Upper lobe of right lung (tissue), 1 donor: ENCODE measurements at regions not wholly inside any gene's neighbourhood (a gene's known extent, or its start where the extent isn't known, plus 50 kb on each side); places are given as distances from the start of the nearest gene placed in this dataset.

Source experiments
- ATAC-seq: fragments of 200-7000 bp; cut with Tn5 transposase; one replicate; pipeline ENCODE4 v1.9.1; 2020; ENCODE audit warnings: mild to moderate bottlenecking, moderate library complexity
- DNase-seq: peaks from one replicate; pipeline ENCODE4 v3.0.0-alpha.2; 2020
- H3K27ac ChIP-seq: fragments of 200-600 bp; one replicate; pipeline ENCODE4 v1.8.0; 2022
- H3K27me3 ChIP-seq: fragments of 200-600 bp; one replicate; pipeline ENCODE4 v1.8.0; 2022; ENCODE audit warnings: mild to moderate bottlenecking
- H3K36me3 ChIP-seq: fragments of 200-600 bp; one replicate; pipeline ENCODE4 v1.8.0; 2022
- H3K4me1 ChIP-seq: fragments of 200-600 bp; one replicate; pipeline ENCODE4 v1.8.0; 2022
- H3K4me3 ChIP-seq: fragments of 200-600 bp; one replicate; pipeline ENCODE4 v1.8.0; 2022; ENCODE audit warnings: mild to moderate bottlenecking
- H3K9me3 ChIP-seq: fragments of 200-600 bp; one replicate; pipeline ENCODE4 v1.8.0; 2022
- intact Hi-C: fragments of 100-400 bp; cut with DNase I; formaldehyde crosslinking; loops from one replicate; pipeline ENCODE4 v1.11.0; 2022
- TF ChIP-seq, protein P1 (sequence below): fragments of 200-600 bp; IDR thresholded peaks from one replicate; pipeline ENCODE4 v1.8.0; 2022; ENCODE audit warnings: antibody characterized with exemption
- donor health status: DM: no; HTN: yes; CAD: no; lungs with severe emphysema.

DNA sequence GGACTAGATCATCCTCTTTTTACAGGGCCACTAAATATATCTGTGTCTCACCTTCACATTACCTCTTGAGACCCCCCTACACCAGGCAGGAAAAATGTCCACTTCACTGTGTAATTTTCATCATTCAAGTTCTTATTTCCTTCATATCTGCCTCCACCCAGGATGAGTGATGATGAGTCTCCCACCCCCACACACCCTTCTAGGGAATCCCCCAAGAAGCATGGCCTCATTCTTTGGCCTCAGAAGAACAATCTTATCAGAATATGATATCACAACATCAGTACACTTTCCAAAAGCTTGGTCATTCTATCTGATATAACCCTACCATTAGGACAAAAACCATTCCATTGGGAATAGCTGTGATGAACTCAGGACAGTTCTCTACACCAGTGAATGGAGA, 170.3 kb upstream of the DUSP10 start:
- Histone ChIP-seq H3K4me3 (no peak overlapping the region), H3K9me3 (no peaks in the 10 kb centered on the region), H3K27ac (no peak overlapping the region), H3K36me3 (no peaks in the 10 kb centered on the region), H3K4me1 (no peaks in the 10 kb centered on the region), H3K27me3 (no peaks in the 10 kb centered on the region)
- DNase-seq = no peak
- TF ChIP-seq, protein P1, sequence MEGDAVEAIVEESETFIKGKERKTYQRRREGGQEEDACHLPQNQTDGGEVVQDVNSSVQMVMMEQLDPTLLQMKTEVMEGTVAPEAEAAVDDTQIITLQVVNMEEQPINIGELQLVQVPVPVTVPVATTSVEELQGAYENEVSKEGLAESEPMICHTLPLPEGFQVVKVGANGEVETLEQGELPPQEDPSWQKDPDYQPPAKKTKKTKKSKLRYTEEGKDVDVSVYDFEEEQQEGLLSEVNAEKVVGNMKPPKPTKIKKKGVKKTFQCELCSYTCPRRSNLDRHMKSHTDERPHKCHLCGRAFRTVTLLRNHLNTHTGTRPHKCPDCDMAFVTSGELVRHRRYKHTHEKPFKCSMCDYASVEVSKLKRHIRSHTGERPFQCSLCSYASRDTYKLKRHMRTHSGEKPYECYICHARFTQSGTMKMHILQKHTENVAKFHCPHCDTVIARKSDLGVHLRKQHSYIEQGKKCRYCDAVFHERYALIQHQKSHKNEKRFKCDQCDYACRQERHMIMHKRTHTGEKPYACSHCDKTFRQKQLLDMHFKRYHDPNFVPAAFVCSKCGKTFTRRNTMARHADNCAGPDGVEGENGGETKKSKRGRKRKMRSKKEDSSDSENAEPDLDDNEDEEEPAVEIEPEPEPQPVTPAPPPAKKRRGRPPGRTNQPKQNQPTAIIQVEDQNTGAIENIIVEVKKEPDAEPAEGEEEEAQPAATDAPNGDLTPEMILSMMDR = no peak
- intact Hi-C loops = no loop called here
- no peak for ATAC-seq

DNA sequence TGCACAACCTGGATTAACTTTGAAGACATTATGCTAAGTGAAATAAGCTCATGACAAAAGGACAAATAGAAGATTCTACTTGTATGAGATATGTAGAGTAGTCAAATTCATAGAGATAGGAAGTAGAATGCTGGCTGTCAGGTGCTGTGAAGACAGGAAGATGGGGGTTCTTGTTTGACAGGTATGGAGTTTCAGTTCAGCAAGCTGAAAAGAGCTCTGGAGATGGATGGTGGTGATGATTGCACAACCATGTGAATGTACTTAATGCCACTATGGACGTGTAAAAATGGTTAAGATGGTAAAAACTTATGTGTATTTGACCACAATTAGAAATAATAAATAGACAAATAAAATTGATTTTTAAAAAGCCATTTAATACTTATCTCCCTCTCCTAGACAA, 169.8 kb upstream of the DUSP10 start:
- H3K27ac ChIP-seq = no peak overlapping the region
- H3K4me3 ChIP-seq = no peak overlapping the region
- H3K4me1 ChIP-seq = no peaks in the 10 kb centered on the region
- no peaks in the 10 kb centered on the region for H3K27me3 ChIP-seq
- TF ChIP-seq, protein P1 = no peak
- H3K9me3 ChIP-seq = no peaks in the 10 kb centered on the region
- DNase-seq = no peak
- intact Hi-C loops = no loop called here
- H3K36me3 ChIP-seq = no peaks in the 10 kb centered on the region
- no peak for ATAC-seq

DNA sequence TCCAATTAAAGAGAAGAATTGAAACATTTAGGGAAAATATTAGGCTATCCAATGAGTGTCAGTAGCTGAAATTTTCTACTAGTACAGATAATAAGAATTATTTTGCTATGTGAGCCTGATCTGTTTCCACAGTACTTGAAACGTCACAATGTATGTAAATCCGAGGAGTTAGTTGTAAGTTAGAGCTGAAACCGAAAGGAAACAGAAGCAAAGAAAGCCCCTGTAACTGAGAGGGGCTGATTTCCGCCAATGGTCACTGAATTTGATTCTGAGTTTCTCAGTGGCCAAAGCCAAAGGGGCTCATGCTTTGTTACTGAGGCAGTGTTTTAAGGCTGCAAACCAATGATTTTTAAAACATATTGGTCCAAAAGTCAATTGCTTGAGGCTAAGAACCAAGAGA, 168.3 kb upstream of the DUSP10 start:
- Histone ChIP-seq H3K9me3 (no peaks in the 10 kb centered on the region), H3K4me1 (no peaks in the 10 kb centered on the region), H3K27ac (no peak overlapping the region), H3K4me3 (no peak overlapping the region), H3K36me3 (no peaks in the 10 kb centered on the region), H3K27me3 (no peaks in the 10 kb centered on the region)
- TF ChIP-seq, protein P1 = no peak
- ATAC-seq (no peak), DNase-seq (no peak)
- intact Hi-C loops = no loop called here

DNA sequence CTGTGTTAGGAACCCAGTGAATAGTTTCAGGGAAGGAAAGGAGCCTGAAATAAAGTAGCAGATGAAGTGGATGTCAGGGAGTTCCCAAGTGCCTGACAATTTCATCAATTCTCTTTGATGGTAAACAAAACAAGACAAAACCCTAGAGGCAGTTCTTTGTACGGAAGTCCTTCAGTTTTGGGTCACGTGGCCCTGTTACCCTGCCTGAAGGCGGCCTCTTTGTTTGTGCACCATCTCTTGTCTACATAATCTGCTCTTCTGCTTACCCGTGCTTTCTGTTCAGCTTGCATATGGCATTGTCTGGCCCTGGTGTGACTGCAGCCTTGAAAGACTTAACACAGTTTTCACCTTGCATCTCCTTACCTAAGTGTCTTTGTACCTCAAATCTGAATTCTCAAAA, 166.7 kb upstream of the DUSP10 start:
- H3K36me3 ChIP-seq = no peaks in the 10 kb centered on the region
- ATAC-seq = no peak

DNA sequence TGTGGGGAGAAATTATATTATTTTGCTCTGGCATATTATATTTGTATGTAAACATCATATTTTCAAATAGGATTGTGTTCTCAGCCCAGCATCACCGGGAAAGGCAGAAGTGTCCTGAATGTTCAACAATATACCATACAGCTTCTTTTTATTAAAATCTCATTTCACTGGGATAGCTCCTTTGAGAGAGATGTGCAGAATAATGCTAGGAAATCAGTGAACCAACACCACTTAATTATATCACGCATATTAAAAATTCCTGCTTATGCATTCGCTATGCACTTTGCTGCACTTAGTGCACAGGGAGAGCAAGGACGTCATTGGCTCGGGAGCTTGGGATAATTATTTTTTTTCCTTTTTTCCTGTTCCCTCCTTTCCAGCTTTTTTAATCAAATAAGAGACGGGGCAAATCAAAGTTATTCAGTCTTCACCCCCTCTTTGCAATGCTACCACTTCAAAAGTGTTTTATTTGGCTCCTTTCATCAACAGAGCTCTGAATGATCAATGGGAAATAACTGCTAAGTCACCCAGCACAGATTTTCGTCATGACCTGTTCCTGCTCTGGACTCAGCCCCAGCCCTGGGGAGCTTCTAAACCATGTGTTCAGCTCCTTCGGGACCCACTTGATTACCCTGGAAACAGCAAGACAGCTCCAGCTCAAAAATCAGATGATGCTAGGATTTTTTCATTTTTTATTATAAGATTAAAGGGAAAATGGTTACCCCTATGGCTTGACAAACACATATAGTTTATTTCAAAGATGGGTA, 165.5 kb upstream of the DUSP10 start:
- no peak for ATAC-seq
- no peak for DNase-seq
- no peaks in the 10 kb centered on the region for H3K4me1 ChIP-seq
- H3K27ac ChIP-seq = no peak overlapping the region
- H3K4me3 ChIP-seq = no peak overlapping the region
- no peaks in the 10 kb centered on the region for H3K27me3 ChIP-seq
- H3K36me3 ChIP-seq = no peaks in the 10 kb centered on the region
- H3K9me3 ChIP-seq = no peaks in the 10 kb centered on the region
- intact Hi-C loops = no loop called here
- TF ChIP-seq, protein P1 = no peak

More for the DNA sequence above, 166.7 kb upstream of the DUSP10 start:
- TF ChIP-seq, protein P1 = no peak
- intact Hi-C loops = no loop called here
- Histone ChIP-seq H3K27ac (no peak overlapping the region), H3K9me3 (no peaks in the 10 kb centered on the region), H3K27me3 (no peaks in the 10 kb centered on the region), H3K4me3 (no peak overlapping the region), H3K4me1 (no peaks in the 10 kb centered on the region)
- no peak for DNase-seq

DNA sequence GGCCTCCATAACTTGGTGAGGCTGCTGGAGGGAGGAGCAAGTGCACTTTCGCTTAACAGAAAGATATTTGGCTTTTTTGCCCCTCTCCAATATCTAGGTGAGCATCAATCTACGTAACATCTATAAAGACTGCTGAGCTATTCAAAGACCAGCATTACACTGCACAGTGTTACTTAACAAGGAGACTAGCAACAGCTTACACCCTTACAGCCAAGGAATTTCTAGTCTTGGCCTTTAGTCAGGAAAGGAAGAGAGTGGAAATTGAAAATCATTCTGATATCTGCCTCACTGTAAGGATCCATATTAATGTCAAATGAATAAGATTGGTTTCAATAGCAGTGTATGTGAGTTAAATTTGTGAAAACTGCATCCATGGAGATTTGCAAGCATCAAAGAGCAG, 163.9 kb upstream of the DUSP10 start:
- Histone ChIP-seq H3K27ac (no peak overlapping the region), H3K9me3 (no peaks in the 10 kb centered on the region), H3K4me1 (no peaks in the 10 kb centered on the region), H3K27me3 (no peaks in the 10 kb centered on the region), H3K36me3 (no peaks in the 10 kb centered on the region), H3K4me3 (no peak overlapping the region)
- intact Hi-C loops = no loop called here
- ATAC-seq (no peak), DNase-seq (no peak)
- TF ChIP-seq, protein P1 = no peak
